ENCODE measurements at regions not wholly inside any gene's neighbourhood (a gene's known extent, or its start where the extent isn't known, plus 50 kb on each side); places are given as distances from the start of the nearest gene placed in this dataset.

- TF ChIP-seq RAD21 (IDR thresholded peaks at IDR 0.05; ENCODE audit: low read depth) (no peak), EP300 (IDR thresholded peaks at IDR 0.05; ENCODE audit: borderline replicate concordance) (no peak), CEBPB (IDR thresholded peaks at IDR 0.05) (no peak), YY1 (IDR thresholded peaks at IDR 0.05; ENCODE audit: low read depth) (no peak)
Measured at GRCh38 chr10:60705376-60705775, 72.9 kb upstream of the CDK1 start.
